Psoas muscle (tissue), 7 donors: ENCODE measurements at regions not wholly inside any gene's neighbourhood (a gene's known extent, or its start where the extent isn't known, plus 50 kb on each side); places are given as distances from the start of the nearest gene placed in this dataset.

Experiments
- ATAC-seq, 4 donors: fragments of 200-7000 bp; cut with Tn5 transposase; one replicate each; pipeline ENCODE4 v1.9.1; 2020; ENCODE audit warnings: moderate library complexity in 3 of 4, mild to moderate bottlenecking in 2 of 4
- DNase-seq, 2 donors: peaks; one replicate each; pipeline ENCODE4 v3.0.0-alpha.2; 2020
- H3K27ac ChIP-seq: fragments of 200-600 bp; one replicate; pipeline ENCODE4 v1.8.0; 2022
- H3K27me3 ChIP-seq, 3 donors: fragments of 200-600 bp in 1 of 3; one replicate each; pipeline versions ENCODE4 v1.6.1 to v1.8.0; 2013 to 2022; ENCODE audit warnings: low read length in 2 of 3, mild to moderate bottlenecking in 2 of 3, moderate library complexity in 1 of 3; ENCODE audit not compliant: insufficient read depth in 3 of 3
- H3K36me3 ChIP-seq, 2 donors: fragments of 200-600 bp in 1 of 2; one replicate each; pipeline versions ENCODE4 v1.6.1 to v1.8.0; 2013 to 2022; ENCODE audit warnings: low read depth in 1 of 2, mild to moderate bottlenecking in 1 of 2, moderate library complexity in 1 of 2; ENCODE audit not compliant: insufficient read depth in 1 of 2
- H3K4me1 ChIP-seq: fragments of 200-600 bp; one replicate; pipeline ENCODE4 v1.8.0; 2022
- H3K4me3 ChIP-seq: fragments of 200-600 bp; one replicate; pipeline ENCODE4 v1.8.0; 2022; ENCODE audit warnings: mild to moderate bottlenecking
- H3K9me3 ChIP-seq: fragments of 200-600 bp; one replicate; pipeline ENCODE4 v1.8.0; 2022
- CTCF ChIP-seq: fragments of 200-600 bp; IDR thresholded peaks from one replicate; pipeline ENCODE4 v1.8.0; 2022; ENCODE audit warnings: antibody characterized with exemption
- WGBS, 3 donors: extraction: QIAGEN DNeasy Blood & Tissue Kit; methylation state at CpG; one replicate each; pipeline versions ENCODE4 v1.1.6 to v1.1.7; 2013; 5-methylcytosine and 5-hydroxymethylcytosine counted together
- intact Hi-C, 2 donors: fragments of 100-400 bp; cut with DNase I; formaldehyde crosslinking; loops; one replicate each; pipeline versions ENCODE4 v1.11.0 to v1.14.2; 2022
- donor health status: healthy with polysubstance abuse.
- donor health status: DM: no; HTN: no; CAD: no; lungs with moderate emphysema.
- donor health status: Bipolar disorder and iron deficiency.
- donor health status: healthy.
- donor health status: DM: yes; HTN: yes; CAD: no.
- donor health status: DM: no; HTN: no; CAD: no.
- donor health status: DM: yes; HTN: yes; CAD: no.

- 60 to 64% (median 60%) methylated on average over 6 of the region's 6 CpGs for WGBS, 3 donors
- H3K9me3 ChIP-seq, result no peaks in the 10 kb centered on the region
- DNase-seq, result no peak
Observed at GRCh38 chr14:65794674-65795279, 382.2 kb downstream of the FUT8 start.

GRCh38 chr14:65798216-65798615 is 385.7 kb downstream of the FUT8 start:
- intact Hi-C loops, result no loop called here
- 79 to 90% (median 85%) methylated on average over 8 of the region's 8 CpGs for WGBS, 3 donors
- no peaks in the 10 kb centered on the region for H3K4me1 ChIP-seq
- H3K27ac ChIP-seq, result no peak overlapping the region
- no peaks in the 10 kb centered on the region for H3K9me3 ChIP-seq
- no peak overlapping the region for H3K4me3 ChIP-seq
- H3K27me3 ChIP-seq, result no peaks in the 10 kb centered on the region
- DNase-seq (no peak), ATAC-seq (no peak)
- H3K36me3 ChIP-seq, result no peaks in the 10 kb centered on the region
- no peak for TF ChIP-seq CTCF

More at GRCh38 chr14:65794674-65795279, 382.2 kb downstream of the FUT8 start:
- intact Hi-C loops, result no loop called here
- Histone ChIP-seq H3K36me3 (no peaks in the 10 kb centered on the region), H3K4me3 (no peak overlapping the region), H3K4me1 (no peaks in the 10 kb centered on the region), H3K27ac (no peak overlapping the region), H3K27me3 (no peaks in the 10 kb centered on the region)
- no peak for TF ChIP-seq CTCF
- ATAC-seq, result no peak

- 76 to 83% (median 77%) methylated on average over 6 of the region's 6 CpGs for WGBS, 3 donors
- Histone ChIP-seq H3K27me3 (peaks cover 0 to 2% (median 0%) of the 10 kb centered on the region in 3 donors), H3K36me3 (no peaks in the 10 kb centered on the region), H3K4me3 (no peak overlapping the region), H3K9me3 (no peaks in the 10 kb centered on the region), H3K4me1 (no peaks in the 10 kb centered on the region), H3K27ac (no peak overlapping the region)
- DNase-seq (no peak), ATAC-seq (no peak)
- intact Hi-C loops, result no loop called here
- TF ChIP-seq CTCF, result no peak
Observed at GRCh38 chr14:65800694-65801093, 388.2 kb downstream of the FUT8 start.

- Histone ChIP-seq H3K36me3 (no peaks in the 10 kb centered on the region), H3K4me1 (no peaks in the 10 kb centered on the region), H3K27ac (no peak overlapping the region), H3K27me3 (peaks cover 0 to 7% (median 2%) of the 10 kb centered on the region in 3 donors), H3K4me3 (no peak overlapping the region), H3K9me3 (no peaks in the 10 kb centered on the region)
- no peak for ATAC-seq
- no peak for TF ChIP-seq CTCF
- 26 to 50% (median 49%) methylated on average over 2 of the region's 2 CpGs for WGBS, 3 donors
- DNase-seq, result no peak
- intact Hi-C loops, result no loop called here
Observed at GRCh38 chr14:65802196-65802595, 389.7 kb downstream of the FUT8 start.

GRCh38 chr14:65803885-65804284 is 391.4 kb downstream of the FUT8 start:
- Histone ChIP-seq H3K27ac (no peak overlapping the region), H3K36me3 (no peaks in the 10 kb centered on the region), H3K4me3 (no peak overlapping the region), H3K27me3 (peaks cover 0 to 7% (median 5%) of the 10 kb centered on the region in 3 donors), H3K4me1 (no peaks in the 10 kb centered on the region), H3K9me3 (peaks cover 9% of the 10 kb centered on the region)
- DNase-seq (no peak), ATAC-seq (no peak)
- WGBS, 3 donors, result 67 to 86% (median 71%) methylated on average over 6 of the region's 6 CpGs
- intact Hi-C loops, result no loop called here
- TF ChIP-seq CTCF, result no peak
